ENCODE measurements at regions not wholly inside any gene's neighbourhood (a gene's known extent, or its start where the extent isn't known, plus 50 kb on each side); places are given as distances from the start of the nearest gene placed in this dataset.

- TF ChIP-seq, protein P1, sequence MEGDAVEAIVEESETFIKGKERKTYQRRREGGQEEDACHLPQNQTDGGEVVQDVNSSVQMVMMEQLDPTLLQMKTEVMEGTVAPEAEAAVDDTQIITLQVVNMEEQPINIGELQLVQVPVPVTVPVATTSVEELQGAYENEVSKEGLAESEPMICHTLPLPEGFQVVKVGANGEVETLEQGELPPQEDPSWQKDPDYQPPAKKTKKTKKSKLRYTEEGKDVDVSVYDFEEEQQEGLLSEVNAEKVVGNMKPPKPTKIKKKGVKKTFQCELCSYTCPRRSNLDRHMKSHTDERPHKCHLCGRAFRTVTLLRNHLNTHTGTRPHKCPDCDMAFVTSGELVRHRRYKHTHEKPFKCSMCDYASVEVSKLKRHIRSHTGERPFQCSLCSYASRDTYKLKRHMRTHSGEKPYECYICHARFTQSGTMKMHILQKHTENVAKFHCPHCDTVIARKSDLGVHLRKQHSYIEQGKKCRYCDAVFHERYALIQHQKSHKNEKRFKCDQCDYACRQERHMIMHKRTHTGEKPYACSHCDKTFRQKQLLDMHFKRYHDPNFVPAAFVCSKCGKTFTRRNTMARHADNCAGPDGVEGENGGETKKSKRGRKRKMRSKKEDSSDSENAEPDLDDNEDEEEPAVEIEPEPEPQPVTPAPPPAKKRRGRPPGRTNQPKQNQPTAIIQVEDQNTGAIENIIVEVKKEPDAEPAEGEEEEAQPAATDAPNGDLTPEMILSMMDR (IDR thresholded peaks at IDR 0.05): no peak
Measured at GRCh38 chr4:125365731-125366130, 51.0 kb downstream of the FAT4 start.

- TF ChIP-seq, protein P1 (IDR thresholded peaks at IDR 0.05): no peak
Measured at GRCh38 chr4:125368146-125368545, 53.4 kb downstream of the FAT4 start.

GRCh38 chr4:125368671-125369081, 53.9 kb downstream of the FAT4 start:
- TF ChIP-seq, protein P1 (IDR thresholded peaks at IDR 0.05): no peak

DNA sequence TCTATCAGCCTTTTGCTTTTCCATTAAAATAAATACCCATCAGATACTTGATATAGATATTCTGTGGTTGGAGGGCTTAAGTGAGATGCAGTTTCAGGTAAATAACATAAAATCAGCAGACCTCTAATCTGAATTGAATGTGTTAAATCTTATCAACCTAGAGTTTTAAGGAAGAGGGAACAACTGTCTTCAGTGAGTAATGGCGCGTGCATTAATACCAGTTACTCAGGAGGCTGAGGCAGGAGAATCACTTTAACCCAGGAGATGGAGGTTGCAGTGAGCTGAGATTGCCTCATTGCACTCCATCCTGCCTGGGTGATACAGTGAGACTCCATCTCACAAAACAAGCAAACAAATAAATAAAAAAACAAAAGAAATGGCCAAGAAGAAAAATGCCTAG, 54.3 kb downstream of the FAT4 start:
- TF ChIP-seq, protein P1 (IDR thresholded peaks at IDR 0.05): no peak

GRCh38 chr4:125370478-125370877, 55.7 kb downstream of the FAT4 start:
- TF ChIP-seq, protein P1 (IDR thresholded peaks at IDR 0.05): no peak

DNA sequence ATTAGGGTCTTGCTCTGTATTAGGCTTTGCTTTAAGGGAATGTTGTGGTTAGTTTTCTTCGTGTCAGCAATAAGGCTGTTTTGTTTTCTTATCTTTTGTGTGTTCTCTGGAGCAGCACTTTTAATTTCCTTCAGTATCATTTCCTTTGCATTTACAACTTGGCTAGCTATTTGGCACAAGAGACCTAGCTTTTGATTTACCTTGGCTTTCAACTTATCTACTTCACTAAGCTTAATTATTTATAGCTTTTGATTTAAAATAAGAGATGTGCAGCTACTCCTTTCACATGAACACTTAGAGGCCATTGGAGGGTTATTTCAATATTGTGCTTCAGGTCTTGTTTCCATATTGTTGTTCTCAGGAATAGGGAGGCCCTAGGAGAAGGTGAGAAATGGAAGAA, 68.2 kb downstream of the FAT4 start:
- TF ChIP-seq, protein P1 (IDR thresholded peaks at IDR 0.05): no peak

DNA sequence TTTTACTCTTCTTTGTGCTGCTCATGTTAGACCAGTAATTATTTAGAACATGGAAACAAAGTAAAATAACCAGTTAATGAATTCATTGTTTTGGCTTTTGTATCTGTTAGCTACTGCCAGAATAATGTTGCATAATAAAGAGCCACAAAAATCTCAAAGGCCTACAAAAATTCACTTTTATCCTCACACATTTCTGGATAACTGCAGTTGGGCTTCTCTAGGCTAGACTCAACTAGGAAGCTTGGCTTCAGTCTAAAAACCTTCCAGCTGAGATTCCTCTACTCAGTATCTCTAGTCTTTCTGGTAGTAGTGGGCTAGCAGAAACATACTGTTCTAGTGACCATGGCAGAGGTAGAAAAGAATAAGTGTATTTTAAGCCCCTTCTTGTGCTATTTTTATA, 73.0 kb downstream of the FAT4 start:
- TF ChIP-seq, protein P1 (IDR thresholded peaks at IDR 0.05): no peak

DNA sequence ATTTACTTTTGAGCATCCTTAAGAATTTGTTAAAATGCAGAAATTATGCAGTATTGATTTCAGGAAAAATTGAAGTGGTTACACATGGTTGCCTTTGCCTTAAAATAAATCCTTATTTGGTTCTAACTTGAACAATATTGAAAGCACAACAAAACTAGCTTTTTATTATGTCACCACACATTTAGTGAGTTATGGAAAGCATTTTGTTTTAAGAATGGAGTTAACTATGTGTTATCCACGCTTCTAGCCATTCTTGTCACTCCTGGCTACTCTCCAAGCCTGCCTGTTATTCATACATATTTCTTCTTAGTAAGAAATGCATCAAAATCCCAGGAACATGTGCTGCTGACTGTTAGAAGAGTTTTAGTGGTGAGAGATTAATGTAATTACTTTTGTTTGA, 73.9 kb downstream of the FAT4 start:
- TF ChIP-seq, protein P1 (IDR thresholded peaks at IDR 0.05): no peak
